Neuronal stem cell (in vitro differentiated cells): ENCODE measurements at regions not wholly inside any gene's neighbourhood (a gene's known extent, or its start where the extent isn't known, plus 50 kb on each side); places are given as distances from the start of the nearest gene placed in this dataset.

Source experiments
- DNase-seq: peaks from one replicate; pipeline ENCODE4 v3.0.0-alpha.2; 2013; ENCODE audit warnings: low spot score
- H2AFZ ChIP-seq: one replicate; pipeline ENCODE4 v1.6.1; 2013; ENCODE audit warnings: mild to moderate bottlenecking, low read length, inconsistent platforms
- H2AK5ac ChIP-seq: 2 replicates; pipeline ENCODE4 v1.6.1; 2013; ENCODE audit warnings: low read depth, mild to moderate bottlenecking, inconsistent platforms, low read length, moderate library complexity, mixed read lengths
- H2BK120ac ChIP-seq: 2 replicates; pipeline ENCODE4 v1.6.1; 2013; ENCODE audit warnings: low read depth, mild to moderate bottlenecking, inconsistent platforms, low read length, moderate library complexity, mixed read lengths
- H2BK12ac ChIP-seq: one replicate; pipeline ENCODE4 v1.6.1; 2013; ENCODE audit warnings: low read length, inconsistent platforms
- H2BK15ac ChIP-seq: 2 replicates; pipeline ENCODE4 v1.6.1; 2013; ENCODE audit warnings: mild to moderate bottlenecking, low read length, inconsistent platforms, mixed read lengths
- H2BK5ac ChIP-seq: one replicate; pipeline ENCODE4 v1.6.1; 2013; ENCODE audit warnings: inconsistent platforms, mild to moderate bottlenecking, low read length, moderate library complexity
- H3K14ac ChIP-seq: one replicate; pipeline ENCODE4 v1.6.1; 2013; ENCODE audit warnings: low read length, inconsistent platforms
- H3K18ac ChIP-seq: 2 replicates; pipeline ENCODE4 v1.6.1; 2013; ENCODE audit warnings: low read length, inconsistent platforms
- H3K23ac ChIP-seq: 2 replicates; pipeline ENCODE4 v1.6.1; 2013; ENCODE audit warnings: low read depth, mild to moderate bottlenecking, mixed read lengths, low read length, inconsistent platforms; ENCODE audit not compliant: poor library complexity
- H3K27ac ChIP-seq: replicated peaks from 3 replicates; pipeline ENCODE4 v1.5.1; 2013; ENCODE audit warnings: low read length, inconsistent platforms
- H3K27me3 ChIP-seq, 3 experiments: 2 replicates each; pipeline ENCODE4 v1.6.1; 2013; ENCODE audit warnings: low read length in 3 of 3, mild to moderate bottlenecking in 2 of 3, inconsistent platforms in 1 of 3, low read depth in 1 of 3, mixed read lengths in 1 of 3, moderate library complexity in 1 of 3; ENCODE audit not compliant: control insufficient read depth in 3 of 3, insufficient read depth in 3 of 3
- H3K36me3 ChIP-seq, 2 donors: replicated peaks in 1 of 2; 2 replicates each; pipeline ENCODE4 v1.6.1; 2013; ENCODE audit warnings: low read length in 2 of 2; ENCODE audit not compliant: control insufficient read depth in 2 of 2, insufficient read depth in 2 of 2
- H3K4ac ChIP-seq: 2 replicates; pipeline ENCODE4 v1.6.1; 2013; ENCODE audit warnings: inconsistent platforms, mild to moderate bottlenecking, low read length, moderate library complexity
- H3K4me1 ChIP-seq, 2 donors: 1 replicate in 1 of 2; 2 replicates in 1 of 2; pipeline ENCODE4 v1.6.1; 2013; ENCODE audit warnings: low read length in 2 of 2, low read depth in 1 of 2; ENCODE audit not compliant: control insufficient read depth in 2 of 2, insufficient read depth in 1 of 2
- H3K4me2 ChIP-seq: one replicate; pipeline ENCODE4 v1.6.1; 2013; ENCODE audit warnings: mild to moderate bottlenecking, low read length, inconsistent platforms; ENCODE audit not compliant: insufficient read depth, poor library complexity, severe bottlenecking
- H3K4me3 ChIP-seq, 2 donors: 2 replicates each; pipeline ENCODE4 v1.5.1; 2013; ENCODE audit warnings: low read length in 2 of 2, mild to moderate bottlenecking in 2 of 2, inconsistent platforms in 1 of 2, moderate library complexity in 1 of 2
- H3K79me1 ChIP-seq: one replicate; pipeline ENCODE4 v1.6.1; 2013; ENCODE audit warnings: low read depth, mild to moderate bottlenecking, inconsistent platforms, low read length, moderate library complexity
- H3K9ac ChIP-seq: one replicate; pipeline ENCODE4 v1.6.1; 2013; ENCODE audit warnings: mild to moderate bottlenecking, low read depth, low read length, inconsistent platforms; ENCODE audit not compliant: poor library complexity
- H3K9me3 ChIP-seq, 2 donors: replicated peaks in 1 of 2; 2 replicates each; pipeline versions ENCODE3 to v1.6.1; 2013; ENCODE audit warnings: low read length in 2 of 2, mild to moderate bottlenecking in 2 of 2, inconsistent platforms in 1 of 2, low read depth in 1 of 2, mixed read lengths in 1 of 2, moderate library complexity in 1 of 2; ENCODE audit not compliant: control insufficient read depth in 2 of 2, insufficient read depth in 1 of 2
- H4K8ac ChIP-seq: one replicate; pipeline ENCODE4 v1.6.1; 2013; ENCODE audit warnings: low read depth, mild to moderate bottlenecking, inconsistent platforms, low read length, moderate library complexity
- H4K91ac ChIP-seq: one replicate; pipeline ENCODE4 v1.6.1; 2013; ENCODE audit warnings: low read length, low read depth, mild to moderate bottlenecking, inconsistent platforms; ENCODE audit not compliant: poor library complexity
- WGBS, 2 donors: extraction: QIAGEN DNeasy Blood & Tissue Kit; methylation state at CpG; one replicate each; pipeline ENCODE4 v1.1.7; 2013; ENCODE audit warnings: missing lambda C conversion rate in 2 of 2, mixed read lengths in 1 of 2; ENCODE audit not compliant: insufficient read length in 2 of 2, insufficient replicate concordance in 1 of 2; ENCODE audit errors: extremely low coverage in 2 of 2; 5-methylcytosine and 5-hydroxymethylcytosine counted together

- Histone ChIP-seq H3K4ac (no peak overlapping the region), H2BK15ac (no peak overlapping the region), H2BK12ac (no peak overlapping the region), H2AK5ac (no peak overlapping the region), H3K18ac (no peak overlapping the region), H3K36me3 (no peaks in the 10 kb centered on the region), H2AFZ (no peak overlapping the region), H4K91ac (no peak overlapping the region), H3K4me3 (no peak overlapping the region), H3K27me3 (no peaks in the 10 kb centered on the region), H2BK120ac (no peak overlapping the region), H3K4me1 (no peaks in the 10 kb centered on the region), H3K9me3 (no peaks in the 10 kb centered on the region), H3K27ac (no peak overlapping the region), H3K14ac (no peak overlapping the region), H3K23ac (no peak overlapping the region), H2BK5ac (no peak overlapping the region), H4K8ac (no peak overlapping the region), H3K9ac (no peak overlapping the region), H3K79me1 (no peaks in the 10 kb centered on the region), H3K4me2 (no peak overlapping the region)
- DNase-seq = no peak
These were observed 237.7 kb upstream of the IPO5 start for GRCh38 chr13:97715763-97716162.

DNA sequence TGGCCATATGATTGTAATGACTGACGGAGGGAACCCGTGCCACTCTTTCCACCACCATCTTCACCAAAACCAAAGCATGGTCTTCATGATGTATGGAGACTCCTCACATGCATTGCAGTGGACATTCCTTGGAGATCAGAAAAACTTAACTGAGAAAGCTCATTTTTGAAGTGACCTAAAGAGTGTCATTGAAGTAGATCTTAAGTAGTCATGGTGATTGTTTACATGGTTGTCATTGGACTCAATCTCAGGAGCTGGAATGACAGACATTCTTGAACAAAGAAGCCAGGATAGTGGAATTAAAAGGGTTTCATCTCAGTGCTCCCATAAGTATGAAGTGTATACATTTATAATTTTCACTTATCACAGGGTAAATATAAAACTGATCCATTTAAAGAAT is 236.7 kb upstream of the IPO5 start:
- Histone ChIP-seq H3K27ac (no peak overlapping the region), H3K18ac (no peak overlapping the region), H3K9me3 (no peaks in the 10 kb centered on the region), H3K14ac (no peak overlapping the region), H3K4me1 (no peaks in the 10 kb centered on the region), H4K8ac (no peak overlapping the region), H2BK5ac (no peak overlapping the region), H2BK120ac (no peak overlapping the region), H3K4ac (no peak overlapping the region), H4K91ac (no peak overlapping the region), H3K36me3 (no peaks in the 10 kb centered on the region), H3K4me3 (no peak overlapping the region), H2AFZ (no peak overlapping the region), H2AK5ac (no peak overlapping the region), H3K79me1 (no peaks in the 10 kb centered on the region), H3K4me2 (no peak overlapping the region), H3K9ac (no peak overlapping the region), H2BK12ac (no peak overlapping the region), H3K27me3 (no peaks in the 10 kb centered on the region), H2BK15ac (no peak overlapping the region), H3K23ac (no peak overlapping the region)
- DNase-seq = no peak
- no CpG with 5 or more reads among the region's 2 CpGs for WGBS, 2 donors

GRCh38 chr13:97719736-97720135 is 233.7 kb upstream of the IPO5 start:
- Histone ChIP-seq H3K14ac (no peak overlapping the region), H3K4me2 (no peak overlapping the region), H3K36me3 (no peaks in the 10 kb centered on the region), H3K4me3 (no peak overlapping the region), H2AFZ (no peak overlapping the region), H2BK15ac (no peak overlapping the region), H3K79me1 (no peaks in the 10 kb centered on the region), H3K27me3 (no peaks in the 10 kb centered on the region), H3K18ac (no peak overlapping the region), H3K27ac (no peak overlapping the region), H3K4me1 (no peaks in the 10 kb centered on the region), H3K9me3 (no peaks in the 10 kb centered on the region), H4K91ac (no peak overlapping the region), H4K8ac (no peak overlapping the region), H2BK120ac (no peak overlapping the region), H3K4ac (no peak overlapping the region), H2BK5ac (no peak overlapping the region), H3K23ac (no peak overlapping the region), H2AK5ac (no peak overlapping the region), H2BK12ac (no peak overlapping the region), H3K9ac (no peak overlapping the region)
- no peak for DNase-seq
- no CpG with 5 or more reads among the region's 3 CpGs for WGBS, 2 donors

DNA sequence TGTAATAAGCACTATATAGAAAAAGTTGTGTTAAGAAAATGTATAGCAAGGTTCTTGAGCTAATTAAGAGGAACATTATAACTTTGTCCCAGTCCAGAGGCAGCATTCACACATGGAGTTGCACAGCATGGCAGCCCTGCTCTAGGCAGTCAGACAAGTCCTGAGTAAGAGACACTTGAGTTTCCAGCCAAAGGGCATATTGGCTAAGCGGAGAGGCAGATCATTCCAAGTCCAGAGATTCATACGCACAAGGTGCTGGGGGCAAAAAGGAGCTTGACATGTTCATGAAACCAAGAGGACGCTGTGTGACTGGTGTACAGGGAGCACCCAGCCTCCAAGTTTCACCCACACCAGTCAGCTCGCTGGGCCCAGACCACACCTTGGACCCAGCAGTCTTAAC is 232.6 kb upstream of the IPO5 start:
- Histone ChIP-seq H3K4me3 (no peak overlapping the region), H3K18ac (no peak overlapping the region), H3K4me1 (no peaks in the 10 kb centered on the region), H3K27ac (no peak overlapping the region), H3K4me2 (no peak overlapping the region), H3K9me3 (peaks cover 0 to 1% of the 10 kb centered on the region in 2 donors), H3K14ac (no peak overlapping the region), H3K79me1 (no peaks in the 10 kb centered on the region), H3K36me3 (no peaks in the 10 kb centered on the region), H2BK120ac (no peak overlapping the region), H4K8ac (no peak overlapping the region), H2AK5ac (no peak overlapping the region), H3K4ac (no peak overlapping the region), H2BK5ac (no peak overlapping the region), H3K23ac (no peak overlapping the region), H3K9ac (no peak overlapping the region), H2BK12ac (no peak overlapping the region), H3K27me3 (no peaks in the 10 kb centered on the region), H4K91ac (no peak overlapping the region), H2AFZ (no peak overlapping the region), H2BK15ac (no peak overlapping the region)
- no peak for DNase-seq
- no CpG with 5 or more reads among the region's 4 CpGs for WGBS, 2 donors
